DND-41 (cell line): ENCODE measurements at regions not wholly inside any gene's neighbourhood (a gene's known extent, or its start where the extent isn't known, plus 50 kb on each side); places are given as distances from the start of the nearest gene placed in this dataset.

Experiments used
- ATAC-seq: fragments of 200-7000 bp; cut with Tn5 transposase; 3 replicates; pipeline ENCODE4 v1.9.1; 2021; ENCODE audit warnings: low read depth; ENCODE audit not compliant: insufficient read depth
- DNase-seq: peaks from one replicate; pipeline ENCODE4 v3.0.0-alpha.2; 2020
- H2AFZ ChIP-seq: 2 replicates; pipeline ENCODE4 v1.6.0; 2012; ENCODE audit warnings: low read depth, low read length
- H3K27ac ChIP-seq: 2 replicates; pipeline ENCODE4 v1.5.1; 2012; ENCODE audit warnings: low read length, inconsistent platforms
- H3K27me3 ChIP-seq: fragments of 200-600 bp; sonication (generic); 2 replicates; pipeline ENCODE4 v1.6.0; 2012; ENCODE audit warnings: low read length, mild to moderate bottlenecking, inconsistent platforms; ENCODE audit not compliant: insufficient read depth, poor library complexity
- H3K36me3 ChIP-seq: 2 replicates; pipeline ENCODE4 v1.5.1; 2012; ENCODE audit warnings: low read length, inconsistent platforms; ENCODE audit not compliant: insufficient read depth
- H3K4me1 ChIP-seq: 2 replicates; pipeline ENCODE4 v1.5.1; 2012; ENCODE audit warnings: mild to moderate bottlenecking, low read length; ENCODE audit not compliant: insufficient read depth
- H3K4me2 ChIP-seq: 2 replicates; pipeline ENCODE4 v1.6.0; 2012; ENCODE audit warnings: mild to moderate bottlenecking, moderate library complexity, low read length, inconsistent platforms; ENCODE audit not compliant: insufficient read depth
- H3K4me3 ChIP-seq, 2 experiments: fragments of 200-600 bp in 1 of 2; shearing (Covaris generic) in 1 of 2; 2 replicates each; pipeline ENCODE4 v1.5.1; 2012 to 2016; ENCODE audit warnings: inconsistent platforms in 2 of 2, low read length in 2 of 2, mild to moderate bottlenecking in 2 of 2, low read depth in 1 of 2, moderate library complexity in 1 of 2
- H3K79me2 ChIP-seq: 2 replicates; pipeline ENCODE4 v1.6.0; 2012; ENCODE audit warnings: low read length, inconsistent platforms; ENCODE audit not compliant: insufficient read depth
- H3K9ac ChIP-seq: 2 replicates; pipeline ENCODE4 v1.6.0; 2012; ENCODE audit warnings: low read depth, mild to moderate bottlenecking, inconsistent platforms, low read length, moderate library complexity
- H3K9me3 ChIP-seq: 2 replicates; pipeline ENCODE4 v1.5.1; 2012; ENCODE audit warnings: low read length, moderate library complexity, mild to moderate bottlenecking, inconsistent platforms; ENCODE audit not compliant: insufficient read depth, severe bottlenecking
- H4K20me1 ChIP-seq: 2 replicates; pipeline ENCODE4 v1.6.0; 2012; ENCODE audit warnings: low read length; ENCODE audit not compliant: insufficient read depth
- EZH2 ChIP-seq: IDR thresholded peaks from 3 replicates; pipeline ENCODE4 v1.6.1; 2012; ENCODE audit warnings: borderline replicate concordance, low read depth, mild to moderate bottlenecking, moderate library complexity, low read length, inconsistent platforms; ENCODE audit not compliant: severe bottlenecking
- TF ChIP-seq, protein P1 (sequence below): IDR thresholded peaks from 2 replicates; pipeline ENCODE4 v1.5.1; 2012; ENCODE audit warnings: borderline replicate concordance, low read length, moderate library complexity, mild to moderate bottlenecking; ENCODE audit not compliant: poor library complexity, severe bottlenecking; ENCODE audit errors: extremely low read depth

GRCh38 chr20:51154708-51155690 lies 132.1 kb upstream of the KCNG1 start:
- Histone ChIP-seq H4K20me1 (no peaks in the 10 kb centered on the region), H3K9me3 (no peaks in the 10 kb centered on the region), H3K4me1 (no peaks in the 10 kb centered on the region), H3K36me3 (no peaks in the 10 kb centered on the region), H3K27ac (no peak overlapping the region), H3K4me2 (no peak overlapping the region), H3K79me2 (no peaks in the 10 kb centered on the region), H3K4me3 (no peak overlapping the region), H3K27me3 (peaks cover 34% of the 10 kb centered on the region), H3K9ac (no peak overlapping the region), H2AFZ (no peak overlapping the region)
- TF ChIP-seq, protein P1, sequence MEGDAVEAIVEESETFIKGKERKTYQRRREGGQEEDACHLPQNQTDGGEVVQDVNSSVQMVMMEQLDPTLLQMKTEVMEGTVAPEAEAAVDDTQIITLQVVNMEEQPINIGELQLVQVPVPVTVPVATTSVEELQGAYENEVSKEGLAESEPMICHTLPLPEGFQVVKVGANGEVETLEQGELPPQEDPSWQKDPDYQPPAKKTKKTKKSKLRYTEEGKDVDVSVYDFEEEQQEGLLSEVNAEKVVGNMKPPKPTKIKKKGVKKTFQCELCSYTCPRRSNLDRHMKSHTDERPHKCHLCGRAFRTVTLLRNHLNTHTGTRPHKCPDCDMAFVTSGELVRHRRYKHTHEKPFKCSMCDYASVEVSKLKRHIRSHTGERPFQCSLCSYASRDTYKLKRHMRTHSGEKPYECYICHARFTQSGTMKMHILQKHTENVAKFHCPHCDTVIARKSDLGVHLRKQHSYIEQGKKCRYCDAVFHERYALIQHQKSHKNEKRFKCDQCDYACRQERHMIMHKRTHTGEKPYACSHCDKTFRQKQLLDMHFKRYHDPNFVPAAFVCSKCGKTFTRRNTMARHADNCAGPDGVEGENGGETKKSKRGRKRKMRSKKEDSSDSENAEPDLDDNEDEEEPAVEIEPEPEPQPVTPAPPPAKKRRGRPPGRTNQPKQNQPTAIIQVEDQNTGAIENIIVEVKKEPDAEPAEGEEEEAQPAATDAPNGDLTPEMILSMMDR = no peak
- TF ChIP-seq EZH2 = no peak
- DNase-seq (no peak), ATAC-seq (no peak)

DNA sequence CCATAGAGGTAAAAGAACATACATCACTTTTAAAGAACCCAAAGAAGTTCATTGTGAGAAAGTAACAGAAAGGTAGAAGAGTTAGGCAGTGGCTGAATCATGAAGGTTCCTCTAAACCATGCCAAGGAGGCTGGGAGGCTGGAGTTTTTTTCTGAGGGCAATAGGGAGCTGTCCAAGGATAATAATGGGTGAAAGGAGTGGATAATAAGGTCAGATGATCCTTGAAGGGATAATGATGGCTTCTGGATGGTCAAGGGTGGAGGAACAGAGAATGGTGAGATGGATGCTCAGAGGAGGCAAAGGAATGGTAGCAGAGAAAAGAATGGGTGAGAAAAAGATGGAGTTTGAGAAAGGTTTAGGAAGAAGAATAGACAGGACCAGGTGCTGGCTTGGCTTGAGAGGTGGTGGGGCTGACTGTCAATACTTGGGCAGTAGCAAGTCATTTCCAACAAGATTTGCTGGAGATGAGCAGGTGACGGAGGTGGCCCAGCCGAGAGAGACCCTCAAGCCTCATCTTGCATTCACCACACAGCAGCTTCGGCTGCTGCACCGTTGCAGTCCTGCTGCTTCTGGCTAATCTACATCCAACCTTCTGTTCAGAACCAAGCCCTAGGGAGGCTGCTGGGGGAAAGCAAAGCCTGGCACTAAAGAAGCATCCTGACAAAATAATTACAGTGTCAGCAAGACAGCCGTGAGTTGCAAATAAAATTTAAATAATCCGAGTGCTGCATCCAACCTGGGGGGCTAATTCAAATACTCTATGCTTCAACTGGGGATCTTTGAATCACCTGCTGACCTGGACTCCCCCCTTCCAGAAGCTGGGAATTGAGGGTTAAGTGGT lies 131.2 kb upstream of the KCNG1 start:
- H3K4me3 ChIP-seq = no peak overlapping the region
- no peaks in the 10 kb centered on the region for H3K36me3 ChIP-seq
- H2AFZ ChIP-seq = no peak overlapping the region
- no peak for DNase-seq
- H4K20me1 ChIP-seq = no peaks in the 10 kb centered on the region
- TF ChIP-seq, protein P1 = no peak
- no peak for TF ChIP-seq EZH2
- ATAC-seq = no peak
- H3K9ac ChIP-seq = no peak overlapping the region
- H3K4me2 ChIP-seq = no peak overlapping the region
- no peaks in the 10 kb centered on the region for H3K4me1 ChIP-seq
- H3K9me3 ChIP-seq = no peaks in the 10 kb centered on the region
- no peak overlapping the region for H3K27ac ChIP-seq
- H3K27me3 ChIP-seq = peaks cover 26% of the 10 kb centered on the region
- no peaks in the 10 kb centered on the region for H3K79me2 ChIP-seq

- no peak for TF ChIP-seq EZH2
- TF ChIP-seq, protein P1 = no peak
- DNase-seq (no peak), ATAC-seq (no peak)
- Histone ChIP-seq H3K27me3 (peaks cover 6% of the 10 kb centered on the region), H2AFZ (no peak overlapping the region), H3K79me2 (no peaks in the 10 kb centered on the region), H3K27ac (no peak overlapping the region), H3K4me1 (no peaks in the 10 kb centered on the region), H4K20me1 (no peaks in the 10 kb centered on the region), H3K4me2 (no peak overlapping the region), H3K4me3 (no peak overlapping the region), H3K9ac (no peak overlapping the region), H3K36me3 (no peaks in the 10 kb centered on the region), H3K9me3 (peaks cover 2% of the 10 kb centered on the region)
Measured at GRCh38 chr20:51148941-51149340, 126.0 kb upstream of the KCNG1 start.
